Caco-2 (cell line): ENCODE measurements at regions not wholly inside any gene's neighbourhood (a gene's known extent, or its start where the extent isn't known, plus 50 kb on each side); places are given as distances from the start of the nearest gene placed in this dataset.

Experiments
- BruUV-seq: library from RNA; stranded (reverse); fragments of 400-500 nt; replicated peaks from 2 replicates; lab custom pipeline; 2021; lab: Mats Ljungman, UMichigan
- CTCF ChIA-PET: fragments of 300-600 bp; sonication (Branson Sonifier 250); formaldehyde crosslinking; loops from one replicate; lab custom pipeline; 2022; ENCODE audit warnings: antibody characterized with exemption; lab: Charles Lee
- POLR2A ChIA-PET: fragments of 300-600 bp; sonication (Branson Sonifier 250); formaldehyde crosslinking; loops from one replicate; lab custom pipeline; 2022; ENCODE audit warnings: antibody characterized with exemption; lab: Charles Lee
- DNase-seq, 2 experiments: peaks; one replicate each; pipeline versions ENCODE4 v3.0.0 to v3.0.0-alpha.2; 2020 to 2022
- H3K27me3 ChIP-seq: replicated peaks from 2 replicates; pipeline ENCODE4 v1.6.0; 2011; ENCODE audit warnings: low read length; ENCODE audit not compliant: control insufficient read depth, insufficient read depth
- H3K36me3 ChIP-seq: 2 replicates; pipeline ENCODE4 v1.5.1; 2011; ENCODE audit warnings: low read length; ENCODE audit not compliant: control insufficient read depth, insufficient read depth
- H3K4me1 ChIP-seq: fragments of 250-450 bp; sonication (Bioruptor Pico); 2 replicates; pipeline ENCODE4 v1.5.1; 2020; ENCODE audit warnings: mild to moderate bottlenecking
- H3K4me3 ChIP-seq: 2 replicates; pipeline ENCODE4 v1.5.1; 2011; ENCODE audit warnings: low read depth, mild to moderate bottlenecking, control low read depth, low read length
- H3K9me3 ChIP-seq: fragments of 250-450 bp; sonication (Bioruptor Pico); 2 replicates; pipeline ENCODE4 v1.5.1; 2020; ENCODE audit warnings: mild to moderate bottlenecking, moderate library complexity
- H3K27ac Mint-ChIP-seq: one replicate; pipeline ENCODE4 v1.8.0; 2022; ENCODE audit warnings: mixed read lengths; ENCODE audit not compliant: unreplicated experiment
- H3K27me3 Mint-ChIP-seq: one replicate; pipeline ENCODE4 v1.8.0; 2022; ENCODE audit warnings: mixed read lengths; ENCODE audit not compliant: insufficient read depth, unreplicated experiment
- H3K36me3 Mint-ChIP-seq: one replicate; pipeline ENCODE4 v1.8.0; 2022; ENCODE audit warnings: mild to moderate bottlenecking, mixed read lengths; ENCODE audit not compliant: insufficient read depth, unreplicated experiment
- H3K4me1 Mint-ChIP-seq: one replicate; pipeline ENCODE4 v1.8.0; 2022; ENCODE audit warnings: low read depth, mixed read lengths; ENCODE audit not compliant: unreplicated experiment
- H3K4me3 Mint-ChIP-seq: one replicate; pipeline ENCODE4 v1.8.0; 2022; ENCODE audit warnings: mild to moderate bottlenecking, moderate library complexity, mixed read lengths; ENCODE audit not compliant: unreplicated experiment
- H3K9me3 Mint-ChIP-seq: one replicate; pipeline ENCODE4 v1.8.0; 2022; ENCODE audit warnings: mixed read lengths; ENCODE audit not compliant: unreplicated experiment
- CTCF ChIP-seq, 2 experiments: fragments of 200-600 bp in 1 of 2; IDR thresholded peaks; 1 replicate in 1 of 2; 2 replicates in 1 of 2; pipeline versions ENCODE4 v1.5.1 to v1.8.0; 2011 to 2022; ENCODE audit warnings: antibody characterized with exemption in 1 of 2, control low read depth in 1 of 2, inconsistent platforms in 1 of 2, low read depth in 1 of 2, low read length in 1 of 2, mild to moderate bottlenecking in 1 of 2, moderate library complexity in 1 of 2; ENCODE audit not compliant: insufficient read depth in 1 of 2, severe bottlenecking in 1 of 2, unreplicated experiment in 1 of 2
- intact Hi-C: fragments of 100-400 bp; cut with micrococcal nuclease; formaldehyde crosslinking; loops from one replicate; pipeline ENCODE4 v1.10.0; 2022; ENCODE audit not compliant: unreplicated experiment

- Histone ChIP-seq H3K4me1 (no peaks in the 10 kb centered on the region), H3K36me3 (no peaks in the 10 kb centered on the region), H3K4me3 (no peak overlapping the region), H3K27me3 (no peaks in the 10 kb centered on the region), H3K9me3 (no peaks in the 10 kb centered on the region)
- H3K9me3 Mint-ChIP-seq: no peaks in the 10 kb centered on the region
- no peak for DNase-seq
- TF ChIP-seq CTCF (IDR thresholded peaks at IDR 0.05; ENCODE audit: insufficient read depth in 1 of 2, low read depth in 1 of 2, low read length in 1 of 2, severe bottlenecking in 1 of 2, unreplicated experiment in 1 of 2): no peak
- H3K4me3 Mint-ChIP-seq: no peak overlapping the region
- BruUV-seq: no TSS peak
- ChIA-PET POLR2A (no interaction called here), CTCF (no interaction called here)
- peaks cover 3% of the 10 kb centered on the region for H3K27me3 Mint-ChIP-seq
- H3K4me1 Mint-ChIP-seq: no peaks in the 10 kb centered on the region
- no peaks in the 10 kb centered on the region for H3K36me3 Mint-ChIP-seq
- intact Hi-C loops: loop anchor here (5.0 kb wide), 1 partner anchor 187 kb away; no protein-coding TSS in a partner anchor
- no peak overlapping the region for H3K27ac Mint-ChIP-seq
Observed at GRCh38 chr6:119539066-119539746, 189.6 kb upstream of the MAN1A1 start.

- POLR2A ChIA-PET: no interaction called here
Observed at GRCh38 chr6:119536666-119537065, 187.1 kb upstream of the MAN1A1 start.

GRCh38 chr6:119535332-119535731 is 185.8 kb upstream of the MAN1A1 start:
- Mint-ChIP-seq H3K36me3 (no peaks in the 10 kb centered on the region), H3K4me1 (no peaks in the 10 kb centered on the region), H3K9me3 (no peaks in the 10 kb centered on the region), H3K4me3 (no peak overlapping the region), H3K27me3 (peaks cover 15% of the 10 kb centered on the region), H3K27ac (no peak overlapping the region)
- H3K9me3 ChIP-seq: no peaks in the 10 kb centered on the region
- no peak for TF ChIP-seq CTCF (IDR thresholded peaks at IDR 0.05; ENCODE audit: insufficient read depth in 1 of 2, low read depth in 1 of 2, low read length in 1 of 2, severe bottlenecking in 1 of 2, unreplicated experiment in 1 of 2)
- H3K36me3 ChIP-seq: no peaks in the 10 kb centered on the region
- intact Hi-C loops: loop anchor here (5.0 kb wide), 1 partner anchor 183 kb away; no protein-coding TSS in a partner anchor
- BruUV-seq: no TSS peak
- H3K4me1 ChIP-seq: no peaks in the 10 kb centered on the region
- H3K27me3 ChIP-seq: no peaks in the 10 kb centered on the region
- no peak for DNase-seq
- ChIA-PET POLR2A (no interaction called here), CTCF (no interaction called here)
- no peak overlapping the region for H3K4me3 ChIP-seq

More at GRCh38 chr6:119536666-119537065, 187.1 kb upstream of the MAN1A1 start:
- H3K9me3 ChIP-seq: no peaks in the 10 kb centered on the region
- no peaks in the 10 kb centered on the region for H3K36me3 Mint-ChIP-seq
- no peak overlapping the region for H3K4me3 Mint-ChIP-seq
- no peak for DNase-seq
- intact Hi-C loops: loop anchor here (5.0 kb wide), 1 partner anchor 184 kb away; no protein-coding TSS in a partner anchor
- H3K4me1 Mint-ChIP-seq: no peaks in the 10 kb centered on the region
- H3K4me3 ChIP-seq: no peak overlapping the region
- no TSS peak for BruUV-seq
- no peak overlapping the region for H3K27ac Mint-ChIP-seq
- H3K27me3 ChIP-seq: no peaks in the 10 kb centered on the region
- TF ChIP-seq CTCF (IDR thresholded peaks at IDR 0.05; ENCODE audit: insufficient read depth in 1 of 2, low read depth in 1 of 2, low read length in 1 of 2, severe bottlenecking in 1 of 2, unreplicated experiment in 1 of 2): no peak
- peaks cover 9% of the 10 kb centered on the region for H3K27me3 Mint-ChIP-seq
- H3K36me3 ChIP-seq: no peaks in the 10 kb centered on the region
- no peaks in the 10 kb centered on the region for H3K9me3 Mint-ChIP-seq
- H3K4me1 ChIP-seq: no peaks in the 10 kb centered on the region
- CTCF ChIA-PET: no interaction called here
